HEK293 (cell line): ENCODE measurements at regions not wholly inside any gene's neighbourhood (a gene's known extent, or its start where the extent isn't known, plus 50 kb on each side); places are given as distances from the start of the nearest gene placed in this dataset.

Experiments
- CTCF ChIA-PET: fragments of 350-600 bp; formaldehyde crosslinking; extraction: SDS; loops from one replicate; lab custom pipeline; 2021; ENCODE audit warnings: antibody characterized with exemption; lab: Yijun Ruan, JAX
- POLR2A ChIA-PET: fragments of 300-600 bp; formaldehyde crosslinking; extraction: SDS; loops from one replicate; lab custom pipeline; 2020; ENCODE audit warnings: antibody characterized with exemption, inconsistent platforms; lab: Yijun Ruan, JAX
- H3K27ac ChIP-seq: fragments of 200-500 bp; sonication (Bioruptor generic); 2 replicates; pipeline ENCODE4 v1.5.1; 2014; ENCODE audit warnings: low read depth, low read length, control low read depth, inconsistent platforms; ENCODE audit errors: extremely low read depth
- H3K36me3 ChIP-seq, 2 experiments: fragments of 200-500 bp in 1 of 2; sonication (Bioruptor generic) in 1 of 2; 1 replicate in 1 of 2; 2 replicates in 1 of 2; pipeline ENCODE4 v1.5.1; 2014 to 2017; ENCODE audit warnings: inconsistent platforms in 2 of 2, low read length in 2 of 2; ENCODE audit not compliant: control insufficient read depth in 2 of 2, insufficient read depth in 1 of 2
- H3K4me1 ChIP-seq: fragments of 200-500 bp; sonication (Bioruptor generic); 2 replicates; pipeline ENCODE4 v1.5.1; 2014; ENCODE audit warnings: mild to moderate bottlenecking, low read length, inconsistent platforms; ENCODE audit not compliant: control insufficient read depth, insufficient read depth
- H3K4me3 ChIP-seq: 2 replicates; pipeline ENCODE4 v1.5.1; 2011; ENCODE audit warnings: low read depth, mild to moderate bottlenecking, control low read depth, low read length, moderate library complexity
- H3K9me3 ChIP-seq: fragments of 200-500 bp; sonication (Bioruptor generic); 2 replicates; pipeline ENCODE4 v1.5.1; 2014; ENCODE audit warnings: low read depth, low read length, inconsistent platforms; ENCODE audit not compliant: control insufficient read depth, insufficient read depth
- MEIS1 ChIP-seq: sonication (generic); formaldehyde crosslinking; IDR thresholded peaks from 2 replicates; pipeline ENCODE4 v1.8.1; 2022; ENCODE audit warnings: missing genetic modification reagents, mild to moderate bottlenecking, borderline replicate concordance
- PRDM4 ChIP-seq: fragments of 450-650 bp; formaldehyde crosslinking; IDR thresholded peaks from 2 replicates; pipeline ENCODE4 v1.5.1; 2017; ENCODE audit warnings: missing biosample characterization, missing genetic modification characterization
- SALL2 ChIP-seq: fragments of 450-650 bp; formaldehyde crosslinking; IDR thresholded peaks from 2 replicates; pipeline ENCODE4 v1.5.0; 2017; ENCODE audit warnings: missing biosample characterization, mild to moderate bottlenecking, missing genetic modification characterization, borderline replicate concordance
- ZBTB1 ChIP-seq: fragments of 450-650 bp; formaldehyde crosslinking; IDR thresholded peaks from 2 replicates; pipeline ENCODE4 v1.5.1; 2016; ENCODE audit warnings: missing biosample characterization, missing genetic modification characterization
- ZBTB17 ChIP-seq: fragments of 450-650 bp; formaldehyde crosslinking; IDR thresholded peaks from 2 replicates; pipeline ENCODE4 v1.5.1; 2016; ENCODE audit warnings: missing biosample characterization, missing genetic modification characterization
- ZBTB7A ChIP-seq: fragments of 450-650 bp; formaldehyde crosslinking; IDR thresholded peaks from 2 replicates; pipeline ENCODE4 v1.5.1; 2016; ENCODE audit warnings: low read depth, missing biosample characterization, missing genetic modification characterization
- ZNF114 ChIP-seq: fragments of 450-650 bp; formaldehyde crosslinking; IDR thresholded peaks from 2 replicates; pipeline ENCODE4 v1.5.0; 2017; ENCODE audit warnings: missing biosample characterization, missing genetic modification characterization
- ZNF132 ChIP-seq: fragments of 450-650 bp; formaldehyde crosslinking; IDR thresholded peaks from 2 replicates; pipeline ENCODE4 v1.5.1; 2017; ENCODE audit warnings: missing biosample characterization, missing genetic modification characterization, borderline replicate concordance
- ZNF140 ChIP-seq: fragments of 450-650 bp; formaldehyde crosslinking; IDR thresholded peaks from 2 replicates; pipeline ENCODE4 v1.5.1; 2016; ENCODE audit warnings: missing biosample characterization, missing genetic modification characterization
- ZNF366 ChIP-seq: fragments of 450-650 bp; formaldehyde crosslinking; conservative IDR thresholded peaks from 2 replicates; pipeline ENCODE4 v1.5.1; 2016; ENCODE audit warnings: missing biosample characterization, missing genetic modification characterization
- ZNF514 ChIP-seq: fragments of 450-650 bp; formaldehyde crosslinking; IDR thresholded peaks from 2 replicates; pipeline ENCODE4 v1.5.1; 2016; ENCODE audit warnings: missing biosample characterization, missing genetic modification characterization
- ZNF530 ChIP-seq: fragments of 450-650 bp; formaldehyde crosslinking; IDR thresholded peaks from 2 replicates; pipeline ENCODE4 v1.5.1; 2016; ENCODE audit warnings: low read depth, missing biosample characterization, missing genetic modification characterization
- ZNF560 ChIP-seq: fragments of 450-650 bp; formaldehyde crosslinking; IDR thresholded peaks from 2 replicates; pipeline ENCODE4 v1.5.1; 2017; ENCODE audit warnings: missing biosample characterization, missing genetic modification characterization, borderline replicate concordance
- ZNF571 ChIP-seq: fragments of 450-650 bp; formaldehyde crosslinking; IDR thresholded peaks from 2 replicates; pipeline ENCODE4 v1.5.0; 2017; ENCODE audit warnings: missing biosample characterization, missing genetic modification characterization
- ZNF596 ChIP-seq: fragments of 450-650 bp; IDR thresholded peaks from 2 replicates; pipeline ENCODE4 v1.5.0; 2018; ENCODE audit warnings: missing biosample characterization, mild to moderate bottlenecking, missing genetic modification characterization, moderate library complexity
- ZNF623 ChIP-seq: fragments of 450-650 bp; formaldehyde crosslinking; IDR thresholded peaks from 2 replicates; pipeline ENCODE4 v1.5.1; 2016; ENCODE audit warnings: missing biosample characterization, missing genetic modification characterization
- ZNF707 ChIP-seq: fragments of 450-650 bp; formaldehyde crosslinking; IDR thresholded peaks from 2 replicates; pipeline ENCODE4 v1.5.1; 2016; ENCODE audit warnings: missing biosample characterization, missing genetic modification characterization
- ZNF777 ChIP-seq: fragments of 450-650 bp; formaldehyde crosslinking; IDR thresholded peaks from 2 replicates; pipeline ENCODE4 v1.5.1; 2017; ENCODE audit warnings: missing biosample characterization, missing genetic modification characterization, borderline replicate concordance
- TF ChIP-seq, protein P1 (sequence below): fragments of 450-650 bp; formaldehyde crosslinking; IDR thresholded peaks from 2 replicates; pipeline ENCODE4 v1.5.1; 2016; ENCODE audit warnings: missing biosample characterization, missing genetic modification characterization
- TF ChIP-seq, protein P2 (sequence below): fragments of 450-650 bp; formaldehyde crosslinking; IDR thresholded peaks from 2 replicates; pipeline ENCODE4 v1.5.1; 2016; ENCODE audit warnings: missing biosample characterization, missing genetic modification characterization
- TF ChIP-seq, protein P3 (sequence below): fragments of 450-650 bp; formaldehyde crosslinking; IDR thresholded peaks from 2 replicates; pipeline ENCODE4 v1.5.1; 2016; ENCODE audit warnings: missing biosample characterization, missing genetic modification characterization
- TF ChIP-seq, protein P4 (sequence below): fragments of 450-650 bp; formaldehyde crosslinking; IDR thresholded peaks from 2 replicates; pipeline ENCODE4 v1.5.1; 2016; ENCODE audit warnings: missing biosample characterization, missing genetic modification characterization, borderline replicate concordance
- TF ChIP-seq, protein P5 (sequence below): fragments of 450-650 bp; formaldehyde crosslinking; IDR thresholded peaks from 2 replicates; pipeline ENCODE4 v1.5.1; 2017; ENCODE audit warnings: missing biosample characterization, missing genetic modification characterization
- TF ChIP-seq, protein P6 (sequence below): fragments of 450-650 bp; formaldehyde crosslinking; IDR thresholded peaks from 2 replicates; pipeline ENCODE4 v1.5.1; 2016; ENCODE audit warnings: missing biosample characterization, missing genetic modification characterization

DNA sequence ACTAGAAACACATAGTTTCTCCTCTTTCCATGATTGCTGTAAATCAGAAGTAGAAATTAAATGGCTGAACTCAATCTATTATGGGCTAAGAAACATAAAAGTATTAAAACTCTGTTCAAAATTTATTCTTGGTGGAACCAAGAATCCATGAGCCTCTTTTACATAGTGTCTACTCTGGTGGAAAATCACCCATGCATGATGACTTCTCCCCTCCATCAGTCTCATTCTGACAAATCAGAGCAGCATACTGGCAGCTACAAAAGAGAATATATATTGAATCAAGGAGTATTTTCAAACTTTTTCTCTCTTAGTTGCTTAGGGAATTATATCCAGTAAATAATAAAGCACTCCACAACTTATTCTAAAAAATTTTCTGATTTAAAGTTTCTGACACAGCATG, 536.9 kb upstream of the CCDC54 start:
- TF ChIP-seq ZNF560 (tag by site-specific recombination), result no peak
- no peak for TF ChIP-seq ZNF596
- no peak for TF ChIP-seq ZNF530 (tag by site-specific recombination)
- TF ChIP-seq ZNF366 (tag by site-specific recombination), result no peak
- no peak for TF ChIP-seq ZNF707 (tag by site-specific recombination)
- no peak for TF ChIP-seq ZNF114 (tag by site-specific recombination)
- TF ChIP-seq, protein P1, sequence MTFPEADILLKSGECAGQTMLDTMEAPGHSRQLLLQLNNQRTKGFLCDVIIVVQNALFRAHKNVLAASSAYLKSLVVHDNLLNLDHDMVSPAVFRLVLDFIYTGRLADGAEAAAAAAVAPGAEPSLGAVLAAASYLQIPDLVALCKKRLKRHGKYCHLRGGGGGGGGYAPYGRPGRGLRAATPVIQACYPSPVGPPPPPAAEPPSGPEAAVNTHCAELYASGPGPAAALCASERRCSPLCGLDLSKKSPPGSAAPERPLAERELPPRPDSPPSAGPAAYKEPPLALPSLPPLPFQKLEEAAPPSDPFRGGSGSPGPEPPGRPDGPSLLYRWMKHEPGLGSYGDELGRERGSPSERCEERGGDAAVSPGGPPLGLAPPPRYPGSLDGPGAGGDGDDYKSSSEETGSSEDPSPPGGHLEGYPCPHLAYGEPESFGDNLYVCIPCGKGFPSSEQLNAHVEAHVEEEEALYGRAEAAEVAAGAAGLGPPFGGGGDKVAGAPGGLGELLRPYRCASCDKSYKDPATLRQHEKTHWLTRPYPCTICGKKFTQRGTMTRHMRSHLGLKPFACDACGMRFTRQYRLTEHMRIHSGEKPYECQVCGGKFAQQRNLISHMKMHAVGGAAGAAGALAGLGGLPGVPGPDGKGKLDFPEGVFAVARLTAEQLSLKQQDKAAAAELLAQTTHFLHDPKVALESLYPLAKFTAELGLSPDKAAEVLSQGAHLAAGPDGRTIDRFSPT (tag by site-specific recombination), result no peak
- no peak overlapping the region for H3K27ac ChIP-seq
- ChIA-PET POLR2A (no interaction called here), CTCF (no interaction called here)
- no peaks in the 10 kb centered on the region for H3K36me3 ChIP-seq
- no peaks in the 10 kb centered on the region for H3K4me1 ChIP-seq
- H3K9me3 ChIP-seq, result no peaks in the 10 kb centered on the region
- H3K4me3 ChIP-seq, result no peak overlapping the region

- ChIA-PET CTCF (no interaction called here), POLR2A (no interaction called here)
- Histone ChIP-seq H3K36me3 (no peaks in the 10 kb centered on the region), H3K4me1 (no peaks in the 10 kb centered on the region), H3K4me3 (no peak overlapping the region), H3K9me3 (no peaks in the 10 kb centered on the region), H3K27ac (no peak overlapping the region)
- TF ChIP-seq ZNF571 (no peak), ZNF132 (no peak), SALL2 (tag by site-specific recombination) (no peak), PRDM4 (tag by site-specific recombination) (no peak), ZBTB7A (tag by site-specific recombination) (no peak), ZBTB17 (tag by site-specific recombination) (no peak), ZNF140 (tag by site-specific recombination) (no peak), ZNF777 (tag by site-specific recombination) (no peak), ZNF514 (tag by site-specific recombination) (no peak), ZBTB1 (tag by site-specific recombination) (no peak), ZNF623 (tag by site-specific recombination) (no peak), MEIS1 (no peak)
- TF ChIP-seq, protein P2, sequence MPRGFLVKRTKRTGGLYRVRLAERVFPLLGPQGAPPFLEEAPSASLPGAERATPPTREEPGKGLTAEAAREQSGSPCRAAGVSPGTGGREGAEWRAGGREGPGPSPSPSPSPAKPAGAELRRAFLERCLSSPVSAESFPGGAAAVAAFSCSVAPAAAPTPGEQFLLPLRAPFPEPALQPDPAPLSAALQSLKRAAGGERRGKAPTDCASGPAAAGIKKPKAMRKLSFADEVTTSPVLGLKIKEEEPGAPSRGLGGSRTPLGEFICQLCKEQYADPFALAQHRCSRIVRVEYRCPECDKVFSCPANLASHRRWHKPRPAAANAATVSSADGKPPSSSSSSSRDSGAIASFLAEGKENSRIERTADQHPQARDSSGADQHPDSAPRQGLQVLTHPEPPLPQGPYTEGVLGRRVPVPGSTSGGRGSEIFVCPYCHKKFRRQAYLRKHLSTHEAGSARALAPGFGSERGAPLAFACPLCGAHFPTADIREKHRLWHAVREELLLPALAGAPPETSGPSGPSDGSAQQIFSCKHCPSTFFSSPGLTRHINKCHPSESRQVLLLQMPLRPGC (tag by site-specific recombination), result no peak
- TF ChIP-seq, protein P3, sequence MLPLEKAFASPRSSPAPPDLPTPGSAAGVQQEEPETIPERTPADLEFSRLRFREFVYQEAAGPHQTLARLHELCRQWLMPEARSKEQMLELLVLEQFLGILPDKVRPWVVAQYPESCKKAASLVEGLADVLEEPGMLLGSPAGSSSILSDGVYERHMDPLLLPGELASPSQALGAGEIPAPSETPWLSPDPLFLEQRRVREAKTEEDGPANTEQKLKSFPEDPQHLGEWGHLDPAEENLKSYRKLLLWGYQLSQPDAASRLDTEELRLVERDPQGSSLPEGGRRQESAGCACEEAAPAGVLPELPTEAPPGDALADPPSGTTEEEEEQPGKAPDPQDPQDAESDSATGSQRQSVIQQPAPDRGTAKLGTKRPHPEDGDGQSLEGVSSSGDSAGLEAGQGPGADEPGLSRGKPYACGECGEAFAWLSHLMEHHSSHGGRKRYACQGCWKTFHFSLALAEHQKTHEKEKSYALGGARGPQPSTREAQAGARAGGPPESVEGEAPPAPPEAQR (tag by site-specific recombination), result no peak
- TF ChIP-seq, protein P4, sequence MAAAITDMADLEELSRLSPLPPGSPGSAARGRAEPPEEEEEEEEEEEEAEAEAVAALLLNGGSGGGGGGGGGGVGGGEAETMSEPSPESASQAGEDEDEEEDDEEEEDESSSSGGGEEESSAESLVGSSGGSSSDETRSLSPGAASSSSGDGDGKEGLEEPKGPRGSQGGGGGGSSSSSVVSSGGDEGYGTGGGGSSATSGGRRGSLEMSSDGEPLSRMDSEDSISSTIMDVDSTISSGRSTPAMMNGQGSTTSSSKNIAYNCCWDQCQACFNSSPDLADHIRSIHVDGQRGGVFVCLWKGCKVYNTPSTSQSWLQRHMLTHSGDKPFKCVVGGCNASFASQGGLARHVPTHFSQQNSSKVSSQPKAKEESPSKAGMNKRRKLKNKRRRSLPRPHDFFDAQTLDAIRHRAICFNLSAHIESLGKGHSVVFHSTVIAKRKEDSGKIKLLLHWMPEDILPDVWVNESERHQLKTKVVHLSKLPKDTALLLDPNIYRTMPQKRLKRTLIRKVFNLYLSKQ, result no peak
- TF ChIP-seq, protein P5, sequence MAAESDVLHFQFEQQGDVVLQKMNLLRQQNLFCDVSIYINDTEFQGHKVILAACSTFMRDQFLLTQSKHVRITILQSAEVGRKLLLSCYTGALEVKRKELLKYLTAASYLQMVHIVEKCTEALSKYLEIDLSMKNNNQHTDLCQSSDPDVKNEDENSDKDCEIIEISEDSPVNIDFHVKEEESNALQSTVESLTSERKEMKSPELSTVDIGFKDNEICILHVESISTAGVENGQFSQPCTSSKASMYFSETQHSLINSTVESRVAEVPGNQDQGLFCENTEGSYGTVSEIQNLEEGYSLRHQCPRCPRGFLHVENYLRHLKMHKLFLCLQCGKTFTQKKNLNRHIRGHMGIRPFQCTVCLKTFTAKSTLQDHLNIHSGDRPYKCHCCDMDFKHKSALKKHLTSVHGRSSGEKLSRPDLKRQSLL (tag by site-specific recombination), result no peak
- TF ChIP-seq, protein P6, sequence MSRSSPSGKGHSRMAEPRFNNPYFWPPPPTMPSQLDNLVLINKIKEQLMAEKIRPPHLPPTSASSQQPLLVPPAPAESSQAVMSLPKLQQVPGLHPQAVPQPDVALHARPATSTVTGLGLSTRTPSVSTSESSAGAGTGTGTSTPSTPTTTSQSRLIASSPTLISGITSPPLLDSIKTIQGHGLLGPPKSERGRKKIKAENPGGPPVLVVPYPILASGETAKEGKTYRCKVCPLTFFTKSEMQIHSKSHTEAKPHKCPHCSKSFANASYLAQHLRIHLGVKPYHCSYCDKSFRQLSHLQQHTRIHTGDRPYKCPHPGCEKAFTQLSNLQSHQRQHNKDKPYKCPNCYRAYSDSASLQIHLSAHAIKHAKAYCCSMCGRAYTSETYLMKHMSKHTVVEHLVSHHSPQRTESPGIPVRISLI (tag by site-specific recombination), result no peak
- TF ChIP-seq, all 188 proteins: peak for 0
Measured at GRCh38 chr3:106842151-106842550, 535.1 kb upstream of the CCDC54 start.
